ENCODE measurements at regions not wholly inside any gene's neighbourhood (a gene's known extent, or its start where the extent isn't known, plus 50 kb on each side); places are given as distances from the start of the nearest gene placed in this dataset.

GRCh38 chr2:15784106-15784885, 156.1 kb upstream of the MYCN start:
- no peaks in the 10 kb centered on the region for H3K36me3 Mint-ChIP-seq (ENCODE audit: insufficient read depth, unreplicated experiment)
- intact Hi-C loops (cut with micrococcal nuclease; ENCODE audit: unreplicated experiment): loop anchor here (5.0 to 10.0 kb wide), 3 partner anchors 158 to 723 kb away; partner anchors contain the start of gene MYCN

DNA sequence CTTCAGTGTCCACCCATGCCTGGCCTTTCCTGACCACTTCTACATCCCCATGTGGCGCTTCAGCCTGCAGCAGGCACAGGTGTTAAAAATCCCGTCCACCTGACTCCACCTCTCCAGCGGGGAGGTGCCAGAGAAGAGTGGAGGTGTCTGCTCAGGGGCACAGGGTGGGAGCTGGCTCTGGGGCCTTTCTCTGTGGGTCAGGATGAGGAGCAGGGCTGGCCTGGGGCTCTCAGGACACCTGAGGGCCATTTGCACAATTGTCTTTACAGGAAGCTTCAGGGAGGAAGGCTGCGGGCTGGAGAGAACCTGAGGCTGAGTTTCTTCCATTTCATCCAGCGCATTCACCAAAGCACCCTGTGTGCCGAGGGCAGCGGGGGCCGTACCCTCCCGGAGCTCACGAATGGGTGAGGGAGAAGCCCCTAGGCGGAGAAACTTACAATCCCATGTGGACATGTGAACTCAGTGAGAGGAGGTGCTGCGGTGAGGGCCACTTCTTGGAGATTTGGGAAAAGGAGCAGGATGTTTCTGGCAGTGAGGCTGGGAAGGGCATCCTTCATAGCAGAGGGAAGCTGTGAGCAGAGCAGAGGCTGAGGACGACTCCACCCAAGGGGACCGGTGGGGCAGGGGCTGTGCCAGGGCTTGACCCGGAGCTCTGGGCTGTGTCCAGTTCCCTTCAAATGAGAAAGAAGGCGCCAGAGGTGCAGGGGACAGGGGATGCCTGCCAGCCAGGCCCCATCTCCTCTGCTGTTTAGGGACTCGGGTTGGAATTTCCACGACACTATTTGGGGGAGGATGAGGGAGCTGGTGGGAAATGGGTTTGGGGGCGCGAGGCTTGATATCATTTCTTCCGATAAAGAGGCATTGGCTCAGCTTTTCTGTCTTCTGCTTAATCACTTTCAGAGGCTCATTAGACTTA, 155.2 kb upstream of the MYCN start:
- ChIA-PET POLR2A (no interaction called here), CTCF (no interaction called here)
- Histone ChIP-seq H3K27me3 (replicated peaks; ENCODE audit: control insufficient read depth, insufficient read depth, low read length) (no peaks in the 10 kb centered on the region), H3K4me3 (ENCODE audit: low read depth, low read length) (no peak overlapping the region), H3K9me3 (no peaks in the 10 kb centered on the region), H3K4me1 (peaks cover 32% of the 10 kb centered on the region), H3K36me3 (ENCODE audit: control insufficient read depth, insufficient read depth, low read length) (no peaks in the 10 kb centered on the region)
- Mint-ChIP-seq H3K9me3 (ENCODE audit: unreplicated experiment) (peaks cover 10% of the 10 kb centered on the region), H3K27ac (ENCODE audit: unreplicated experiment) (no peak overlapping the region), H3K4me1 (ENCODE audit: low read depth, unreplicated experiment) (peaks cover 35% of the 10 kb centered on the region), H3K4me3 (ENCODE audit: unreplicated experiment) (no peak overlapping the region), H3K27me3 (ENCODE audit: insufficient read depth, unreplicated experiment) (peaks cover 3% of the 10 kb centered on the region), H3K36me3 (ENCODE audit: insufficient read depth, unreplicated experiment) (no peaks in the 10 kb centered on the region)
- BruUV-seq (replicated peaks): no TSS peak
- intact Hi-C loops (cut with micrococcal nuclease; ENCODE audit: unreplicated experiment): loop anchor here (5.0 to 10.0 kb wide), 3 partner anchors 157 to 722 kb away; partner anchors contain the start of gene MYCN
- TF ChIP-seq CTCF (IDR thresholded peaks at IDR 0.05; ENCODE audit: insufficient read depth in 1 of 2, low read depth in 1 of 2, low read length in 1 of 2, severe bottlenecking in 1 of 2, unreplicated experiment in 1 of 2): no peak
- DNase-seq: no peak

More at GRCh38 chr2:15784106-15784885, 156.1 kb upstream of the MYCN start:
- Histone ChIP-seq H3K4me1 (peaks cover 38% of the 10 kb centered on the region), H3K36me3 (ENCODE audit: control insufficient read depth, insufficient read depth, low read length) (no peaks in the 10 kb centered on the region), H3K27me3 (replicated peaks; ENCODE audit: control insufficient read depth, insufficient read depth, low read length) (no peaks in the 10 kb centered on the region), H3K9me3 (no peaks in the 10 kb centered on the region), H3K4me3 (ENCODE audit: low read depth, low read length) (no peak overlapping the region)
- no TSS peak for BruUV-seq (replicated peaks)
- POLR2A ChIA-PET: no interaction called here
- CTCF ChIA-PET: no interaction called here
- H3K4me1 Mint-ChIP-seq (ENCODE audit: low read depth, unreplicated experiment): peaks cover 43% of the 10 kb centered on the region
- peaks cover 3% of the 10 kb centered on the region for H3K27me3 Mint-ChIP-seq (ENCODE audit: insufficient read depth, unreplicated experiment)
- H3K27ac Mint-ChIP-seq (ENCODE audit: unreplicated experiment): peak overlapping the region; percentile 53
- H3K9me3 Mint-ChIP-seq (ENCODE audit: unreplicated experiment): peaks cover 10% of the 10 kb centered on the region
- TF ChIP-seq CTCF (IDR thresholded peaks at IDR 0.05; ENCODE audit: insufficient read depth in 1 of 2, low read depth in 1 of 2, low read length in 1 of 2, severe bottlenecking in 1 of 2, unreplicated experiment in 1 of 2): no peak
- no peak for DNase-seq
- H3K4me3 Mint-ChIP-seq (ENCODE audit: unreplicated experiment): no peak overlapping the region

DNA sequence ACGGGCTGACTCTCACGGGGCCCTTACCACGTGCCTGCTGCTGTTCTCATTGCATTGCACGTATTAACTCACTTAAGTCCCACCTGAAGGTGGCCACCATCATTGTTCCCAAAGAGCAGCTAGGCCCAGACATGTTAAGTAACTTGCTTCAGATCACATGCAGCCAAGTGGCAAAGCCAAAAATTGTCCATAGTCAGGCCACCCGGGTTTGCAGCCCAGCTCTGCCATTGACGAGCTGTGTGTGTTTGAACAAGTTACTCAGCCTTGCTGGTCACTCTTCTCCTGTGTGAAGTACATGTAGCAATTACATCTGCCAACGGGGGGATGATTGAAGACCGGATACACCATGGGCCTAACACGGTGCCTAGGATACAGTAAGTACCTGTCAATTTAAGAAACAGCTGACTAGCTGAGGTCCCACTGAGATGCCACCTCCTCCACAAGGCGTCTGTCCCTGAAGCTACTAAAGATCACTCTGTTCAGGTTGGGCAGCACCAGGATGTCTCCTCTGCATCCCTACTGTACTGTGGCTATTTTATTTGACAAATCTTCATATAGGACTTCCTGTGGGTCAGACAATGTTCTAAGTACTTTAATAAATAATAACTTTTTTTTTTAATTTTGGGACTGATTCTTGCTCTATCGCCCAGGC, 154.2 kb upstream of the MYCN start:
- Histone ChIP-seq H3K4me3 (ENCODE audit: low read depth, low read length) (no peak overlapping the region), H3K27me3 (replicated peaks; ENCODE audit: control insufficient read depth, insufficient read depth, low read length) (no peaks in the 10 kb centered on the region), H3K36me3 (ENCODE audit: control insufficient read depth, insufficient read depth, low read length) (no peaks in the 10 kb centered on the region), H3K4me1 (peaks cover 22% of the 10 kb centered on the region), H3K9me3 (no peaks in the 10 kb centered on the region)
- no peaks in the 10 kb centered on the region for H3K36me3 Mint-ChIP-seq (ENCODE audit: insufficient read depth, unreplicated experiment)
- POLR2A ChIA-PET: no interaction called here
- BruUV-seq (replicated peaks): no TSS peak
- CTCF ChIA-PET: no interaction called here
- peaks cover 29% of the 10 kb centered on the region for H3K4me1 Mint-ChIP-seq (ENCODE audit: low read depth, unreplicated experiment)
- H3K9me3 Mint-ChIP-seq (ENCODE audit: unreplicated experiment): peaks cover 10% of the 10 kb centered on the region
- H3K4me3 Mint-ChIP-seq (ENCODE audit: unreplicated experiment): no peak overlapping the region
- DNase-seq: no peak
- peaks cover 3% of the 10 kb centered on the region for H3K27me3 Mint-ChIP-seq (ENCODE audit: insufficient read depth, unreplicated experiment)
- no peak overlapping the region for H3K27ac Mint-ChIP-seq (ENCODE audit: unreplicated experiment)
- intact Hi-C loops (cut with micrococcal nuclease; ENCODE audit: unreplicated experiment): loop anchor here (10.0 kb wide), 1 partner anchor 539 kb away; no protein-coding TSS in a partner anchor
- no peak for TF ChIP-seq CTCF (IDR thresholded peaks at IDR 0.05; ENCODE audit: insufficient read depth in 1 of 2, low read depth in 1 of 2, low read length in 1 of 2, severe bottlenecking in 1 of 2, unreplicated experiment in 1 of 2)
